GM12878 (cell line): ENCODE measurements at regions not wholly inside any gene's neighbourhood (a gene's known extent, or its start where the extent isn't known, plus 50 kb on each side); places are given as distances from the start of the nearest gene placed in this dataset.
A peak's percentile ranks its signal among the peaks of the same experiment; 100 is the strongest.

Source experiments
- ATAC-seq: fragments of 200-7000 bp; cut with Tn5 transposase; 3 replicates; pipeline ENCODE4 v1.9.1; 2020; ENCODE audit warnings: mild to moderate bottlenecking, moderate library complexity
- BruUV-seq: library from RNA; stranded (reverse); fragments of 400-500 nt; replicated peaks from 2 replicates; lab custom pipeline; 2021; lab: Mats Ljungman, UMichigan
- CTCF ChIA-PET: fragments of 300-600 bp; sonication (Branson Sonifier 250); formaldehyde crosslinking; extraction: SDS; loops from one replicate; lab custom pipeline; 2021; ENCODE audit warnings: inconsistent platforms; lab: Yijun Ruan, JAX
- POLR2A ChIA-PET: fragments of 350-600 bp; formaldehyde crosslinking; extraction: SDS; loops from one replicate; lab custom pipeline; 2021; ENCODE audit warnings: inconsistent platforms; lab: Charles Lee
- RAD21 ChIA-PET: fragments of 300-600 bp; sonication (Branson Sonifier 250); formaldehyde crosslinking; loops from one replicate; lab custom pipeline; 2023; ENCODE audit warnings: antibody characterized with exemption; ENCODE audit not compliant: unreplicated experiment; lab: Charles Lee
- SMC1A ChIA-PET: fragments of 300-600 bp; sonication (Branson Sonifier 250); formaldehyde crosslinking; loops from one replicate; lab custom pipeline; 2023; ENCODE audit not compliant: unreplicated experiment, uncharacterized antibody; lab: Charles Lee
- DNase-seq: peaks from one replicate; pipeline ENCODE4 v3.0.0-alpha.2; 2011; ENCODE audit warnings: low read depth, low spot score
- FAIRE-seq: peaks from 3 replicates; lab custom pipeline; 2011; peaks lifted over from hg19 to GRCh38; lab: Jason Lieb, UNC
- H2AFZ ChIP-seq: 2 replicates; pipeline ENCODE4 v1.6.0; 2011; ENCODE audit warnings: low read depth, low read length, control low read depth; ENCODE audit not compliant: control insufficient read depth
- H3K27ac ChIP-seq: 2 replicates; pipeline ENCODE4 v1.5.1; 2011; ENCODE audit warnings: control low read depth; ENCODE audit not compliant: control insufficient read depth, insufficient read depth
- H3K27me3 ChIP-seq, 2 experiments: replicated peaks in 1 of 2; 2 replicates each; pipeline versions ENCODE4 v1.6.0 to v1.6.1; 2011; ENCODE audit warnings: low read length in 1 of 2; ENCODE audit not compliant: control insufficient read depth in 2 of 2, insufficient read depth in 2 of 2
- H3K36me3 ChIP-seq, 2 experiments: 2 replicates each; pipeline ENCODE4 v1.5.1; 2011; ENCODE audit warnings: low read length in 1 of 2; ENCODE audit not compliant: control insufficient read depth in 2 of 2, insufficient read depth in 2 of 2
- H3K4me1 ChIP-seq: 2 replicates; pipeline ENCODE4 v1.6.1; 2011; ENCODE audit warnings: mild to moderate bottlenecking, low read length, moderate library complexity, mixed read lengths; ENCODE audit not compliant: control insufficient read depth, insufficient read depth
- H3K4me2 ChIP-seq: 2 replicates; pipeline ENCODE4 v1.6.0; 2011; ENCODE audit warnings: control low read depth; ENCODE audit not compliant: control insufficient read depth, insufficient read depth
- H3K4me3 ChIP-seq: fragments of 200-600 bp; sonication (generic); 2 replicates; pipeline ENCODE4 v1.5.1; 2016
- H3K79me2 ChIP-seq: 2 replicates; pipeline ENCODE4 v1.6.0; 2011; ENCODE audit warnings: low read length; ENCODE audit not compliant: control insufficient read depth, insufficient read depth
- H3K9ac ChIP-seq: 2 replicates; pipeline ENCODE4 v1.8.0; 2011; ENCODE audit warnings: low read length, control low read depth, mixed read lengths; ENCODE audit not compliant: control insufficient read depth, insufficient read depth
- H3K9me3 ChIP-seq: replicated peaks from 3 replicates; pipeline ENCODE4 v1.5.1; 2011; ENCODE audit warnings: mild to moderate bottlenecking, low read length; ENCODE audit not compliant: control insufficient read depth, insufficient read depth
- H4K20me1 ChIP-seq: 2 replicates; pipeline ENCODE4 v1.6.0; 2011; ENCODE audit not compliant: control insufficient read depth, insufficient read depth
- CHD2 ChIP-seq: IDR thresholded peaks from 2 replicates; pipeline ENCODE4 v1.6.1; 2011; ENCODE audit warnings: low read depth, low read length, improper control_type of control experiment, borderline replicate concordance
- CTCF ChIP-seq, 3 experiments: IDR thresholded peaks in 2 of 3; conservative IDR thresholded peaks in 1 of 3; 2 replicates each; pipeline ENCODE4 v1.5.1; 2011; ENCODE audit warnings: low read depth in 3 of 3, low read length in 3 of 3, mild to moderate bottlenecking in 3 of 3, control low read depth in 2 of 3, moderate library complexity in 2 of 3, inconsistent platforms in 1 of 3, mixed read lengths in 1 of 3; ENCODE audit not compliant: control insufficient read depth in 2 of 3, insufficient read depth in 1 of 3; ENCODE audit errors: extremely low read depth in 1 of 3
- DPF2 ChIP-seq: fragments of 450-650 bp; IDR thresholded peaks from 2 replicates; pipeline ENCODE4 v1.6.1; 2017; ENCODE audit warnings: mild to moderate bottlenecking
- EED ChIP-seq: sonication (generic); IDR thresholded peaks from 2 replicates; pipeline ENCODE4 v1.6.1; 2016; ENCODE audit warnings: antibody characterized with exemption, low read depth
- ETV6 ChIP-seq, 2 experiments: fragments of 450-650 bp in 1 of 2; IDR thresholded peaks in 1 of 2; conservative IDR thresholded peaks in 1 of 2; 2 replicates each; pipeline ENCODE4 v1.6.1; 2014; ENCODE audit warnings: antibody characterized with exemption in 1 of 2, borderline replicate concordance in 1 of 2, low read depth in 1 of 2, mild to moderate bottlenecking in 1 of 2, moderate library complexity in 1 of 2
- HCFC1 ChIP-seq: fragments of 150-350 bp; IDR thresholded peaks from 2 replicates; pipeline ENCODE4 v1.6.1; 2014; ENCODE audit warnings: low read length
- HDAC6 ChIP-seq: fragments of 200-600 bp; sonication (generic); IDR thresholded peaks from one replicate; pipeline ENCODE4 v1.8.0; 2017; ENCODE audit warnings: antibody characterized with exemption; ENCODE audit not compliant: unreplicated experiment
- IKZF2 ChIP-seq, 2 experiments: fragments of 450-650 bp; IDR thresholded peaks; 2 replicates each; pipeline ENCODE4 v1.6.1; 2017; ENCODE audit warnings: mild to moderate bottlenecking in 2 of 2, moderate library complexity in 2 of 2
- KLF5 ChIP-seq: fragments of 450-650 bp; IDR thresholded peaks from 2 replicates; pipeline ENCODE4 v1.6.1; 2014; ENCODE audit warnings: mild to moderate bottlenecking; ENCODE audit not compliant: partially characterized antibody
- MEF2B ChIP-seq: fragments of 450-650 bp; IDR thresholded peaks from 2 replicates; pipeline ENCODE4 v1.6.1; 2018; ENCODE audit warnings: mild to moderate bottlenecking, moderate library complexity; ENCODE audit not compliant: partially characterized antibody, poor library complexity, severe bottlenecking
- POLR2A ChIP-seq: IDR thresholded peaks from 2 replicates; pipeline ENCODE4 v1.6.1; 2011; ENCODE audit warnings: low read depth, mild to moderate bottlenecking, low read length
- RAD21 ChIP-seq: IDR thresholded peaks from 2 replicates; pipeline ENCODE4 v1.6.1; 2011; ENCODE audit warnings: mild to moderate bottlenecking, low read depth, low read length, moderate library complexity; ENCODE audit not compliant: insufficient read depth
- RELB ChIP-seq: fragments of 450-650 bp; IDR thresholded peaks from 2 replicates; pipeline ENCODE4 v1.6.1; 2017; ENCODE audit warnings: low read depth, mild to moderate bottlenecking, moderate library complexity
- SMC3 ChIP-seq: IDR thresholded peaks from 2 replicates; pipeline ENCODE4 v1.6.1; 2011; ENCODE audit warnings: low read length, improper control_type of control experiment, borderline replicate concordance
- SP1 ChIP-seq: IDR thresholded peaks from one replicate; pipeline ENCODE4 v1.6.1; 2011; ENCODE audit warnings: low read depth, low read length
- SPI1 ChIP-seq: IDR thresholded peaks from 2 replicates; pipeline ENCODE4 v1.6.1; 2011; ENCODE audit warnings: low read depth, mild to moderate bottlenecking, low read length, moderate library complexity, borderline replicate concordance; ENCODE audit not compliant: insufficient read depth
- WGBS: methylation state at CpG from one replicate; pipeline ENCODE4 v1.1.6; 2016; ENCODE audit warnings: low lambda C conversion rate; ENCODE audit not compliant: insufficient replicate concordance, insufficient coverage; ENCODE audit errors: missing lambda C conversion rate; 5-methylcytosine and 5-hydroxymethylcytosine counted together
- in situ Hi-C: fragments of 300-500 bp; cut with MboI; formaldehyde crosslinking; loops from 9 replicates; pipeline ENCODE4 v1.14.3; 2018; ENCODE audit warnings: mixed read lengths
- intact Hi-C: fragments of 100-400 bp; cut with micrococcal nuclease; formaldehyde crosslinking; loops from one replicate; pipeline ENCODE4 v1.14.2; 2022; ENCODE audit not compliant: unreplicated experiment

GRCh38 chr15:79765081-79765480 lies 131.7 kb downstream of the MTHFS start:
- Histone ChIP-seq H2AFZ (no peak overlapping the region), H4K20me1 (no peaks in the 10 kb centered on the region), H3K27me3 (no peaks in the 10 kb centered on the region), H3K9ac (no peak overlapping the region), H3K9me3 (no peaks in the 10 kb centered on the region; the same call in 2 of the 3 replicates), H3K36me3 (no peaks in the 10 kb centered on the region), H3K27ac (no peak overlapping the region), H3K4me3 (no peak overlapping the region), H3K4me2 (no peak overlapping the region), H3K4me1 (no peaks in the 10 kb centered on the region), H3K79me2 (no peaks in the 10 kb centered on the region)
- no peak for FAIRE-seq
- 0% methylated on average over 4 of the region's 4 CpGs for WGBS
- no TSS peak for BruUV-seq
- ATAC-seq = no peak
- SMC1A ChIA-PET = no interaction called here
- CTCF ChIA-PET = interaction anchor here (1.3 kb wide), 1 partner anchor 88 kb away, joined by 3 read pairs; no protein-coding TSS in a partner anchor
- intact Hi-C loops (no loop called here), in situ Hi-C loops (no loop called here)
- no peak for DNase-seq
- TF ChIP-seq HCFC1 = no peak
- TF ChIP-seq MEF2B = no peak
- no peak for TF ChIP-seq SPI1
- no peak for TF ChIP-seq IKZF2 (IDR thresholded peaks at IDR 0.05)
- TF ChIP-seq CHD2 = no peak
- RAD21 ChIA-PET = no interaction called here
- POLR2A ChIA-PET = no interaction called here

- CTCF ChIA-PET = interaction anchor here (0.6 to 2.4 kb wide), 4 partner anchors 11 to 225 kb away, joined by 3 to 13 read pairs (median 4); no protein-coding TSS in a partner anchor
- no peaks in the 10 kb centered on the region; the same call in 1 of the 2 replicates for H4K20me1 ChIP-seq
- DNase-seq = no peak
- BruUV-seq = no TSS peak
- H2AFZ ChIP-seq = no peak overlapping the region
- SMC1A ChIA-PET = no interaction called here
- no peaks in the 10 kb centered on the region; a peak in 1 of 4 replicates for H3K27me3 ChIP-seq
- no peak overlapping the region for H3K4me3 ChIP-seq
- RAD21 ChIA-PET = no interaction called here
- WGBS = 25% methylated on average over 4 of the region's 4 CpGs
- intact Hi-C loops = loop anchor here (2.0 kb wide), 2 partner anchors 84 to 224 kb away; no protein-coding TSS in a partner anchor
- FAIRE-seq = no peak
- peak; percentile 74 for ATAC-seq
- H3K4me2 ChIP-seq = no peak overlapping the region
- H3K9me3 ChIP-seq = no peaks in the 10 kb centered on the region
- no peaks in the 10 kb centered on the region for H3K36me3 ChIP-seq
- H3K9ac ChIP-seq = no peak overlapping the region
- POLR2A ChIA-PET = no interaction called here
- H3K27ac ChIP-seq = no peak overlapping the region
- H3K79me2 ChIP-seq = no peaks in the 10 kb centered on the region
- H3K4me1 ChIP-seq = no peaks in the 10 kb centered on the region
- in situ Hi-C loops = no loop called here
- TF ChIP-seq RAD21 (peak; percentile 68), HDAC6 (no peak), EED (no peak), SMC3 (peak; percentile 59), POLR2A (no peak), KLF5 (no peak), CTCF (IDR thresholded peaks at IDR 0.05 in 2 of 3, conservative IDR thresholded peaks at IDR 0.05 in 1 of 3; ENCODE audit: control insufficient read depth in 2 of 3, extremely low read depth in 1 of 3, insufficient read depth in 1 of 3, low read depth in 3 of 3, low read length in 3 of 3) (peak; percentile 37 to 58 (median 45)), RELB (no peak), SP1 (no peak), DPF2 (no peak), ETV6 (conservative IDR thresholded peaks at IDR 0.05 in 1 of 2, IDR thresholded peaks at IDR 0.05 in 1 of 2; ENCODE audit: borderline replicate concordance in 1 of 2, low read depth in 1 of 2) (no peak)
These were observed 127.7 kb downstream of the MTHFS start for GRCh38 chr15:79769069-79769481.
